ENCODE measurements at regions not wholly inside any gene's neighbourhood (a gene's known extent, or its start where the extent isn't known, plus 50 kb on each side); places are given as distances from the start of the nearest gene placed in this dataset.

GRCh38 chr5:124467745-124468144 lies 278.7 kb downstream of the ZNF608 start:
- TF ChIP-seq, protein P1, sequence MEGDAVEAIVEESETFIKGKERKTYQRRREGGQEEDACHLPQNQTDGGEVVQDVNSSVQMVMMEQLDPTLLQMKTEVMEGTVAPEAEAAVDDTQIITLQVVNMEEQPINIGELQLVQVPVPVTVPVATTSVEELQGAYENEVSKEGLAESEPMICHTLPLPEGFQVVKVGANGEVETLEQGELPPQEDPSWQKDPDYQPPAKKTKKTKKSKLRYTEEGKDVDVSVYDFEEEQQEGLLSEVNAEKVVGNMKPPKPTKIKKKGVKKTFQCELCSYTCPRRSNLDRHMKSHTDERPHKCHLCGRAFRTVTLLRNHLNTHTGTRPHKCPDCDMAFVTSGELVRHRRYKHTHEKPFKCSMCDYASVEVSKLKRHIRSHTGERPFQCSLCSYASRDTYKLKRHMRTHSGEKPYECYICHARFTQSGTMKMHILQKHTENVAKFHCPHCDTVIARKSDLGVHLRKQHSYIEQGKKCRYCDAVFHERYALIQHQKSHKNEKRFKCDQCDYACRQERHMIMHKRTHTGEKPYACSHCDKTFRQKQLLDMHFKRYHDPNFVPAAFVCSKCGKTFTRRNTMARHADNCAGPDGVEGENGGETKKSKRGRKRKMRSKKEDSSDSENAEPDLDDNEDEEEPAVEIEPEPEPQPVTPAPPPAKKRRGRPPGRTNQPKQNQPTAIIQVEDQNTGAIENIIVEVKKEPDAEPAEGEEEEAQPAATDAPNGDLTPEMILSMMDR (IDR thresholded peaks at IDR 0.05) = no peak
- no peak for TF ChIP-seq POLR2A (IDR thresholded peaks at IDR 0.05)

Data from uterus (tissue), 2 donors.